Raji (cell line): ENCODE measurements at regions not wholly inside any gene's neighbourhood (a gene's known extent, or its start where the extent isn't known, plus 50 kb on each side); places are given as distances from the start of the nearest gene placed in this dataset.

ENCODE experiments used
- POLR2A ChIP-seq: IDR thresholded peaks from 2 replicates; pipeline ENCODE4 v1.6.1; 2011; ENCODE audit warnings: low read depth, low read length, control low read depth; ENCODE audit not compliant: insufficient read depth

- no peak for TF ChIP-seq POLR2A
These were observed 126.8 kb upstream of the DMRT1 start for GRCh38 chr9:714675-715074.

GRCh38 chr9:715300-715699, 126.2 kb upstream of the DMRT1 start:
- no peak for TF ChIP-seq POLR2A

- no peak for TF ChIP-seq POLR2A
These were observed 125.6 kb upstream of the DMRT1 start for GRCh38 chr9:715743-716400.

- no peak for TF ChIP-seq POLR2A
These were observed 123.8 kb upstream of the DMRT1 start for GRCh38 chr9:717722-718121.

- TF ChIP-seq POLR2A: no peak
These were observed 121.1 kb upstream of the DMRT1 start for GRCh38 chr9:720239-720881.

GRCh38 chr9:722388-722980, 119.0 kb upstream of the DMRT1 start:
- TF ChIP-seq POLR2A: no peak

GRCh38 chr9:726005-726404, 115.5 kb upstream of the DMRT1 start:
- TF ChIP-seq POLR2A: no peak

GRCh38 chr9:727767-728166, 113.7 kb upstream of the DMRT1 start:
- no peak for TF ChIP-seq POLR2A

GRCh38 chr9:728535-728934, 113.0 kb upstream of the DMRT1 start:
- TF ChIP-seq POLR2A: no peak

- no peak for TF ChIP-seq POLR2A
These were observed 110.0 kb upstream of the DMRT1 start for GRCh38 chr9:731474-731873.

- TF ChIP-seq POLR2A: no peak
These were observed 106.5 kb upstream of the DMRT1 start for GRCh38 chr9:734831-735511.

- no peak for TF ChIP-seq POLR2A
These were observed 103.9 kb upstream of the DMRT1 start for GRCh38 chr9:737400-738120.

- no peak for TF ChIP-seq POLR2A
These were observed 103.1 kb upstream of the DMRT1 start for GRCh38 chr9:738209-738915.

- no peak for TF ChIP-seq POLR2A
These were observed 102.1 kb upstream of the DMRT1 start for GRCh38 chr9:739362-739761.

GRCh38 chr9:740221-740620, 101.3 kb upstream of the DMRT1 start:
- TF ChIP-seq POLR2A: no peak
